NCI-H526 treated with DMSO at 0.1 percent for 48 hours (cell line): ENCODE measurements at regions not wholly inside any gene's neighbourhood (a gene's known extent, or its start where the extent isn't known, plus 50 kb on each side); places are given as distances from the start of the nearest gene placed in this dataset.
"Not testable (repeated sequence)": the region's sequence is repeated elsewhere in the genome, so short reads cannot be mapped to it uniquely, and the experiment has no call there.

Experiments used
- DNase-seq: peaks from one replicate; lab custom pipeline; 2025; lab: John Stamatoyannopoulos, UW

DNA sequence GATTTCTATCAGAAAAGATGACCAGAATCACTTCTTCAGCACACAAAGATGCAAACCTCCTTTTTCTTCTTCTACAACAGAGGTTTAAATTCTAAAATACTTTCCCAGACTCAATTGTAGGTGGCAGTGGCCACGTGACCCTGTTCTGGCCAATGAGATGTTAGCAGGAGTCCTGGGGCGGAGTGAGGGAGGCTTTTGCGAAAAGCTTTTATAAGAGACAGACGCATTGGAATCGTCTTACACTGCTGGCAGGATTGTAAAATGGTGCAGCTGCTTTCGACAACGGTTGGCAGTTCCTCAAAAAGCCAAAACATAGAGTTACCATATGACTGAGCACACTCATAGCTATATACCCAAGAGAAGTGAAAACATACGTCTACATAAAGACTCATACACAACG is 87.0 kb upstream of the MAGI3 start:
- no peak for DNase-seq

DNA sequence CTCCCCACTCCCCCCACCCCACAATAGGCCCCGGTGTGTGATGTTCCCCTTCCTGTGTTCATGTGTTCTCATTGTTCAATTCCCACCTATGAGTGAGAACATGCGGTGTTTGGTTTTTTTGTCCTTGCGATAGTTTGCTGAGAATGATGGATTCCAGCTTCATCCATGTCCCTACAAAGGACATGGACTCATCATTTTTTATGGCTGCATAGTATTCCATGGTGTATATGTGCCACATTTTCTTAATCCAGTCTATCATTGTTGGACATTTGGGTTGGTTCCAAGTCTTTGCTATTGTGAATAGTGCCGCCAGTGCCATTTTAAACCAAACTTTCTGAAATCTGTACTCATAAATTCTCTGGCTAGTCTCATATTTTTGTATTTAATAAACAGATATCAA is 85.3 kb upstream of the MAGI3 start:
- not testable (repeated sequence) for DNase-seq

GRCh38 chr1:113307771-113308445 is 82.4 kb upstream of the MAGI3 start:
- no peak for DNase-seq

GRCh38 chr1:113312651-113313050 is 77.7 kb upstream of the MAGI3 start:
- DNase-seq, result not testable (repeated sequence)

DNA sequence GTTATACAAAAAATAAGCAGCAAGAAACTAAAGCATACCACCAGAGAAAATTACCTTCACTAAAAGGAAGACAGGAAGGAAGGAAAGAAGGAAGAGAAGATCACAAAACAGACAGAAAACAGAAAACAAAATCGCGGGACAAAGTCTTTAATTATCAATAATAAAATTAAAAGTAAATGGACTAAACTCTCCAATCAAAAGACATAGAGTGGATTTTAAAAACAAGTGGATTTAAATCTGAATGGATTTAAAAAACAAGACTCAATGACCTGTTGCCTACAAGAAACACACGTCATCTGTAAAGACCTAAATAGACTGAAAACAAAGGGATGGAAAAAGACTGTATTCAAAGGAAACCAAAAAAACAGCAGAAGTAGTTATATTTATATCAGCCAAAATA is 75.7 kb upstream of the MAGI3 start:
- no peak for DNase-seq

- DNase-seq, result peak; percentile 80
Observed at GRCh38 chr1:113320272-113320671, 70.0 kb upstream of the MAGI3 start.

DNA sequence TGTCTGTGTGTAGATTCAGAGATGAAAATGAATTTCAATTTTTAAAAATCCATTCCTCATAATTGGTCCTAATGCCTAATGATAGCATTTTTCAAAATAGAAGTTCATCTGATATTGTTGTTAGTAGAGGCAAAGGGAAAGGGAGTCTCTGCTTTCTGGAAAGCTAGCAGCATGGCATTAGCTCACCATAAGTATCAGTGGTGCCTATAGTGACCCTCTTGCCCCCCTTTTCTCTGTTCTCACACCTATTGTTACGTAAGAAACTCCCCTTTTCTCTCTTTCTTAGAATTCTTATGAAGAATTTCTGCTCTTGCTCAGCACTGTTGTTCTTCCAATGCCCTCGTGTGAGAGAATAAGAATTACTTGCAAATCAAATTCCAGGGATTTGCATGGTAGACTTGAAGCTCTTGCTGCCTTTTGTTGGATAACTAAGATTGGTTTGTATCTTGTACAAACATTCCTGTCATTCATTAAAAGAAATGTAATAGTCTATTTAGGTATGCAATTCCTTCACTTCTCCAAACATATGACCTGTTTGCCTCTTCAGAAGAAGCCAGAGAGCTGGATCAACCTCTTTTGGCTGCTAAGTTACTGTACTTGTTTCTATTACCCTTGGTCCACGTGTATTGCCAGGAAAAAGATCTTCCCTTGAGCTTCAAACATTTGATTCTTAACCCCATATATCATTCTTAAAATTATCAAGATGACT is 69.2 kb upstream of the MAGI3 start:
- peak; percentile 68 for DNase-seq

- DNase-seq, result no peak
Observed at GRCh38 chr1:113321771-113322387, 68.4 kb upstream of the MAGI3 start.

DNA sequence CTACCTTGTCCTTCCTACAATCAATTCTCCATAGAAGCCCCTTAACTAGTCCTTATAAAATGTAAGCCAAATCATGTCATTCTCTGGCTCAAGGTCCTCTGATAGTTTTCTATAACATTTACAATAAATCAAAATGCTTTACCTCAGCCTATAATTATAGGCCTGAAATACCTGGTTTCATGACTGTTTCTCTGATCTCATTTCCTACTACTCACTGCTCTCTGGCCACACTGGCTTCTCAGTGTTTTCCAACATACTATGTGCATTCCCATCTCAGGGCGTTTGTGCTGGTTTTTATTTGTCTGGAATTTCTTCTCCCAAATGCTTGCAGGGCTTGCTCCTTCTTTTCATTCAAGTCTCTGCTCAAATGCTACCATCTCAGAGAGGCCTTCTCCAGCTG is 67.9 kb upstream of the MAGI3 start:
- DNase-seq, result no peak

- DNase-seq, result no peak
Observed at GRCh38 chr1:113325022-113325421, 65.3 kb upstream of the MAGI3 start.

DNA sequence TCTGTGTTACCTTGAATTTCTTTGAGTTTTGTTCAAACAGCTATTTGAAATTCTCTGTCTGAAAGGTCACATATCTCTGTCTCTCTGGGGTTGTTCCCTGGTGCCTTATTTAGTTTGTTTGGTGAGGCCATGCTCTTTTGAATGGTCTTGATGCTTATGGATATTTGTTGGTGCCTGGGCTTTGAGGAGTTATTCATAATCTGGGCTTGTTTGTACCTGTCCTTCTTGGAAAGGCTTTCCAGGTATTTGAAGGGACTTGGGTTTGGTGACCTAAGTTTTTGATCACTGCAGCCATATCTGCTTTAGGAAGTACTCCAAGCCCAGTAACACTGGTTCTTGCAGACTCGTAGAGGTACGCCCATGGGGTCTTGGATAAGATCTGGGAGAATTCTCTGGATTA is 63.3 kb upstream of the MAGI3 start:
- no peak for DNase-seq

DNA sequence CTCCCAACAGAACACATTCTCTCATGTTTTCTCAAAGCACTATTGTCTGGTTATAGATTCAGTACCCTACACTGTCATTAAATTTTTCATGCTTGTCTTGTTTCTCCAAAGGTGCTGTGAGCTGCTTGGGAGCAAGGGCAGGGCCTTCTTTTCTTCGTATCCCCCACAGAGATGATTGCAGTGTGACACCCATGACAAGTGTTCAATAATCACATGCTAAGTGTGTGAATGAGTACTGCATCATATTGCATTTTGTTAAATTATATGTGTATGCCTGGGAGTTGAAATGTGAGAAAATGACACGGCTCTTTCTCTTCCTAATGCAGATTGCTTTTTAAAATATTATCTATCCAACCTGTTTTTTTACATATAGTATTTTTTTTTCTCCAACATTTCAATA is 57.3 kb upstream of the MAGI3 start:
- no peak for DNase-seq

DNA sequence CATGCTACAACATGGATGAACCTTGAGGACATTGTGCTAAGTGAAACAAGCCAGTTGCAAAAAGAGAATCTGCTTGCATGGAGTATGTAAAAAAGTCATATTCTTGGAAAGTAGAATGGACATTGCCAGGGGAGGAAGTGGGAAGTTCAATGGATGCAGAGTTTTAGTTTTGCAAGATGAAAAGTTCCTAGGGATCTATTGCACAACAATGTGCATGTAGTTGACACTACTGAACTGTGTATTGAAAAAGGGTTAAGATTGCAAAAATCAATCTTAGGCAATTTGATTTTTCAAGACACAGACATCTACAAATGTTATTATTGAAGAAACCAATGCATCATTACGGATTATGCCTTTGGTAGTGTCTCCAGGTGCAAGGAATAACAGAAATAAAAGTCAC is 50.3 kb upstream of the MAGI3 start:
- no peak for DNase-seq
